ENCODE measurements at regions not wholly inside any gene's neighbourhood (a gene's known extent, or its start where the extent isn't known, plus 50 kb on each side); places are given as distances from the start of the nearest gene placed in this dataset.

GRCh38 chr1:177571076-177571475, 398.8 kb downstream of the SEC16B start:
- Histone ChIP-seq H3K4me3 (replicated peaks; ENCODE audit: insufficient read depth, low read length) (no peak overlapping the region), H3K27me3 (ENCODE audit: insufficient read depth, poor library complexity, severe bottlenecking) (no peaks in the 10 kb centered on the region), H3K27ac (replicated peaks) (no peak overlapping the region)
- TF ChIP-seq CTCF (IDR thresholded peaks at IDR 0.05; ENCODE audit: insufficient read depth, low read length): no peak
- TF ChIP-seq GABPA (IDR thresholded peaks at IDR 0.05; ENCODE audit: low read depth): no peak
- no peak for TF ChIP-seq SPI1 (IDR thresholded peaks at IDR 0.05; ENCODE audit: borderline replicate concordance, low read depth)
- TF ChIP-seq REST (IDR thresholded peaks at IDR 0.05; ENCODE audit: insufficient replicate concordance, low read depth): no peak
- no peak for TF ChIP-seq POLR2AphosphoS5 (IDR thresholded peaks at IDR 0.05; ENCODE audit: low read depth)
- no peak for DNase-seq (ENCODE audit: low read depth in 1 of 2, low spot score in 1 of 2)

GRCh38 chr1:177569476-177569875, 398.7 kb downstream of the BRINP2 start:
- TF ChIP-seq CTCF (IDR thresholded peaks at IDR 0.05; ENCODE audit: insufficient read depth, low read length) (no peak), GABPA (IDR thresholded peaks at IDR 0.05; ENCODE audit: low read depth) (no peak), SPI1 (IDR thresholded peaks at IDR 0.05; ENCODE audit: borderline replicate concordance, low read depth) (no peak), POLR2AphosphoS5 (IDR thresholded peaks at IDR 0.05; ENCODE audit: low read depth) (no peak)
- no peak overlapping the region for H3K27ac ChIP-seq (replicated peaks)
- H3K27me3 ChIP-seq (ENCODE audit: insufficient read depth, poor library complexity, severe bottlenecking): no peaks in the 10 kb centered on the region
- DNase-seq (ENCODE audit: low read depth in 1 of 2, low spot score in 1 of 2): no peak
- no peak overlapping the region for H3K4me3 ChIP-seq (replicated peaks; ENCODE audit: insufficient read depth, low read length)

GRCh38 chr1:177568622-177569021, 397.9 kb downstream of the BRINP2 start:
- TF ChIP-seq POLR2AphosphoS5 (IDR thresholded peaks at IDR 0.05; ENCODE audit: low read depth): no peak
- no peak for TF ChIP-seq SPI1 (IDR thresholded peaks at IDR 0.05; ENCODE audit: borderline replicate concordance, low read depth)
- no peak for TF ChIP-seq REST (IDR thresholded peaks at IDR 0.05; ENCODE audit: insufficient replicate concordance, low read depth)
- TF ChIP-seq GABPA (IDR thresholded peaks at IDR 0.05; ENCODE audit: low read depth): no peak
- no peak for TF ChIP-seq CTCF (IDR thresholded peaks at IDR 0.05; ENCODE audit: insufficient read depth, low read length)
- no peak overlapping the region for H3K27ac ChIP-seq (replicated peaks)
- H3K27me3 ChIP-seq (ENCODE audit: insufficient read depth, poor library complexity, severe bottlenecking): no peaks in the 10 kb centered on the region
- no peak overlapping the region for H3K4me3 ChIP-seq (replicated peaks; ENCODE audit: insufficient read depth, low read length)
- DNase-seq (ENCODE audit: low read depth in 1 of 2, low spot score in 1 of 2): no peak

GRCh38 chr1:177567393-177567792, 396.6 kb downstream of the BRINP2 start:
- no peaks in the 10 kb centered on the region for H3K27me3 ChIP-seq (ENCODE audit: insufficient read depth, poor library complexity, severe bottlenecking)
- H3K4me3 ChIP-seq (replicated peaks; ENCODE audit: insufficient read depth, low read length): no peak overlapping the region
- no peak overlapping the region for H3K27ac ChIP-seq (replicated peaks)
- no peak for TF ChIP-seq SPI1 (IDR thresholded peaks at IDR 0.05; ENCODE audit: borderline replicate concordance, low read depth)
- no peak for TF ChIP-seq REST (IDR thresholded peaks at IDR 0.05; ENCODE audit: insufficient replicate concordance, low read depth)
- no peak for TF ChIP-seq GABPA (IDR thresholded peaks at IDR 0.05; ENCODE audit: low read depth)
- no peak for TF ChIP-seq CTCF (IDR thresholded peaks at IDR 0.05; ENCODE audit: insufficient read depth, low read length)
- no peak for TF ChIP-seq POLR2AphosphoS5 (IDR thresholded peaks at IDR 0.05; ENCODE audit: low read depth)
- DNase-seq (ENCODE audit: low read depth in 1 of 2, low spot score in 1 of 2): no peak
